SK-N-SH treated with all-trans-retinoic acid at 6 μM for 48 hours (cell line): ENCODE measurements at regions not wholly inside any gene's neighbourhood (a gene's known extent, or its start where the extent isn't known, plus 50 kb on each side); places are given as distances from the start of the nearest gene placed in this dataset.

Source experiments
- SNAI2 ChIP-seq: fragments of 250-450 bp; sonication (Bioruptor Pico); IDR thresholded peaks from 2 replicates; pipeline ENCODE4 v1.5.0; 2020; ENCODE audit warnings: mild to moderate bottlenecking, moderate library complexity
- ZNF8 ChIP-seq: fragments of 450-650 bp; formaldehyde crosslinking; IDR thresholded peaks from 2 replicates; pipeline ENCODE4 v1.5.0; 2020; ENCODE audit warnings: mild to moderate bottlenecking, moderate library complexity

- TF ChIP-seq SNAI2 (CRISPR knock-in tag) (no peak), ZNF8 (CRISPR knock-in tag) (no peak)
Measured at GRCh38 chr2:62291517-62292137, 95.7 kb downstream of the B3GNT2 start.
